Endothelial cell of umbilical vein (primary cell): ENCODE measurements at regions not wholly inside any gene's neighbourhood (a gene's known extent, or its start where the extent isn't known, plus 50 kb on each side); places are given as distances from the start of the nearest gene placed in this dataset.

Source experiments
- EZH2 ChIP-seq: IDR thresholded peaks from 2 replicates; pipeline ENCODE4 v1.6.1; 2012; ENCODE audit warnings: borderline replicate concordance, low read depth, mild to moderate bottlenecking, moderate library complexity, low read length, inconsistent platforms; ENCODE audit not compliant: severe bottlenecking
- MYC ChIP-seq: IDR thresholded peaks from one replicate; pipeline ENCODE4 v1.6.1; 2011; ENCODE audit warnings: mild to moderate bottlenecking, low read depth, low read length
- POLR2A ChIP-seq: IDR thresholded peaks from 2 replicates; pipeline ENCODE4 v1.6.1; 2012; ENCODE audit warnings: low read depth, mild to moderate bottlenecking, control low read depth, low read length
- POLR2AphosphoS5 ChIP-seq: IDR thresholded peaks from 2 replicates; pipeline ENCODE4 v1.6.1; 2012; ENCODE audit warnings: low read depth, mild to moderate bottlenecking, control low read depth, low read length, moderate library complexity; ENCODE audit not compliant: insufficient read depth
- TF ChIP-seq, protein P1 (sequence below), 2 donors: IDR thresholded peaks; 1 replicate in 1 of 2; 2 replicates in 1 of 2; pipeline ENCODE4 v1.5.1; 2011; ENCODE audit warnings: low read length in 2 of 2, mild to moderate bottlenecking in 2 of 2, moderate library complexity in 2 of 2, control low read depth in 1 of 2, inconsistent platforms in 1 of 2, low read depth in 1 of 2; ENCODE audit not compliant: insufficient read depth in 1 of 2; ENCODE audit errors: extremely low read depth in 1 of 2

DNA sequence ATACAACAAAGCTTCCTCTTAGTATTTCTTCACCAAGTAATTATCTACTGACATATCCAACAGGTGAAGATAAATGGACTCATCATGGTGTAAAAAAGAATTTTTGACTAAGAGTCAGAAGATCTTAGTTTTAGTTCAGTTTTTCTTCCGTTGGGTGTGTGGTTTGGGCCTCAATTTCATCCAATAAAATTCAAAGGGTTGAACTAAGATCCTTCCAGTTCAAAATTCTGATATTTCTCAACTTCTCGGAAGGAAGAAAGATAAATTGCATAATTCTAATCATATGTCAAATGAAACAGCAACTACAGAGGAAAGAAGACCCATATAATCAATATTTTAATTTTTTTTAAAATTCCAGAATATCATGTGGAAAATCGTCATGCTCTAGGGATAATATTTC, 192.7 kb downstream of the SPRY1 start:
- TF ChIP-seq POLR2AphosphoS5 (no peak), POLR2A (no peak), EZH2 (no peak), MYC (no peak)
- TF ChIP-seq, protein P1, sequence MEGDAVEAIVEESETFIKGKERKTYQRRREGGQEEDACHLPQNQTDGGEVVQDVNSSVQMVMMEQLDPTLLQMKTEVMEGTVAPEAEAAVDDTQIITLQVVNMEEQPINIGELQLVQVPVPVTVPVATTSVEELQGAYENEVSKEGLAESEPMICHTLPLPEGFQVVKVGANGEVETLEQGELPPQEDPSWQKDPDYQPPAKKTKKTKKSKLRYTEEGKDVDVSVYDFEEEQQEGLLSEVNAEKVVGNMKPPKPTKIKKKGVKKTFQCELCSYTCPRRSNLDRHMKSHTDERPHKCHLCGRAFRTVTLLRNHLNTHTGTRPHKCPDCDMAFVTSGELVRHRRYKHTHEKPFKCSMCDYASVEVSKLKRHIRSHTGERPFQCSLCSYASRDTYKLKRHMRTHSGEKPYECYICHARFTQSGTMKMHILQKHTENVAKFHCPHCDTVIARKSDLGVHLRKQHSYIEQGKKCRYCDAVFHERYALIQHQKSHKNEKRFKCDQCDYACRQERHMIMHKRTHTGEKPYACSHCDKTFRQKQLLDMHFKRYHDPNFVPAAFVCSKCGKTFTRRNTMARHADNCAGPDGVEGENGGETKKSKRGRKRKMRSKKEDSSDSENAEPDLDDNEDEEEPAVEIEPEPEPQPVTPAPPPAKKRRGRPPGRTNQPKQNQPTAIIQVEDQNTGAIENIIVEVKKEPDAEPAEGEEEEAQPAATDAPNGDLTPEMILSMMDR (IDR thresholded peaks at IDR 0.05; ENCODE audit: extremely low read depth in 1 of 2, insufficient read depth in 1 of 2, low read depth in 1 of 2, low read length in 2 of 2), result no peak
